ENCODE measurements at regions not wholly inside any gene's neighbourhood (a gene's known extent, or its start where the extent isn't known, plus 50 kb on each side); places are given as distances from the start of the nearest gene placed in this dataset.
"Not testable (repeated sequence)": the region's sequence is repeated elsewhere in the genome, so short reads cannot be mapped to it uniquely, and the experiment has no call there.

DNA sequence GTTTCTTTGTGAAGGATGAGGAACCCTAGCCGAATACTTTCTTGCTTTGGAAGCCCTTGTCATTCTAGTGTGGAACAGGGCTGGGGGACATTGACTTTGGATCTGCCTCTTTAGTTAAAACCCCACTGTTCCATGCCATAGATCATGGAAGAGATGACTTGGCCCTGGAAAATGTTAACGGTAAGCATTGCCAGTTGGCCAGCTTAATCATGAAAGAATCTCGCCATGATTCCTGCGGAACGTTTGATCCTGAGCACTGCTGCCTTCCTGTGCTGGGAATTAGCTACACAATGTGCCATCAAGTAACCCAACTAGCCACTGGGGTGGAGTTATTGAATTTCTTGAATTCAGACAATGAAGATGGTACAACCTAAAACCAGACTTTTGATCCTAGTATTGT, 177.6 kb upstream of the FZD8 start:
- DNase-seq (ENCODE audit: low spot score) = no peak

GRCh38 chr10:35819011-35819410, 176.9 kb upstream of the FZD8 start:
- no peak for DNase-seq (ENCODE audit: low spot score)

DNA sequence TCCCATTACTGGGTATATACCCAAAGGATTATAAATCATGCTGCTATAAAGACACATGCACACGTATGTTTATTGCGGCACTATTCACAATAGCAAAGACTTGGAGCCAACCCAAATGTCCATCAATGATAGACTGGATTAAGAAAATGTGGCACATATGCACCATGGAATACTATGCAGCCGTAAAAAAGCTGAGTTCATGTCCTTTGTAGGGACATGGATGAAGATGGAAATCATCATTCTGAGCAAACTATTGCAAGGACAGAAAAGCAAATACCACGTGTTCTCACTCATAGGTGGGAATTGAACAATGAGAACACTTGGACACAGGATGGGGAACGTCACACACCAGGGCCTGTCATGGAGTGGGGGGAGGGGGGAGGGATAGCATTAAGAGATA, 175.0 kb upstream of the FZD8 start:
- DNase-seq (ENCODE audit: low spot score) = not testable (repeated sequence)

- DNase-seq (ENCODE audit: low spot score) = no peak
Measured at GRCh38 chr10:35813219-35813618, 171.1 kb upstream of the FZD8 start.

GRCh38 chr10:35808344-35808743, 166.2 kb upstream of the FZD8 start:
- DNase-seq (ENCODE audit: low spot score) = no peak

DNA sequence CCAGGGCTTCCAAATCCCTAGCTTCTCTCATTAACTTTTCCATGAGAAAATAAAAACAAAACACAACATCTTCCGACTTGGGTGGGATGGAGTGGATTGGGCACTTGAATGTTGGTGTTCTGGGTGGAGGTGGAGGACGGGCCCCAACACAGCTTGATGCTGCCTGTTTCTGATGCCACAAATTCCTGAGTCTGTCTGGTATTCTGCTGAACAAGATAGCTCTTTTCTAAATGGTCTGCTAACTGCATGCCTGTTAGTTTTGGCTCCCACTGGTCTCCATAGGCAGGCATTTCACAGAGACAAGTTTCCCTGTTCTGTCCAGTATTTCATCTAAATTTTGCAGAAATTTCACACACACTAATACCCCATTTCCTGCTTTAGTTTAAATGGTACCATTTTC, 160.9 kb upstream of the FZD8 start:
- no peak for DNase-seq (ENCODE audit: low spot score)

DNA sequence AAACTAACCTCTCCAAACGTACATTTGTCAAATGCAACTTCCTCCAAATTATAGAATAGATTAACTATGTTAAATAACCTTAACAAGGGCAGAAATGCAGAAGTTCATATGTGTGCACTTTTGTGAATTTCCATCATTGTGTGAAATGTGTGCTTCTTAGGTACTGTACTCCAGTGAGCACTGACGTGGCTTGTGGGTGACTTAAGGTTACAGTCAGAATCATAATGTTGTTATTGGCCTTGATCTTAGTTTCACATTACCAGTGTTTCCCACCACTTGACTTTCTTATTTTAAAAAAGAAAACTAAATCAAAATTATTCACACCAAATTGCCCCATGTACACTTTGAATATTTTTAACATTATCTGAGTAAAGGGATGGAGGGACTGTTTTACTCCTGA, 155.1 kb upstream of the FZD8 start:
- no peak for DNase-seq (ENCODE audit: low spot score)

GRCh38 chr10:35795131-35795824, 153.2 kb upstream of the FZD8 start:
- DNase-seq (ENCODE audit: low spot score) = no peak

DNA sequence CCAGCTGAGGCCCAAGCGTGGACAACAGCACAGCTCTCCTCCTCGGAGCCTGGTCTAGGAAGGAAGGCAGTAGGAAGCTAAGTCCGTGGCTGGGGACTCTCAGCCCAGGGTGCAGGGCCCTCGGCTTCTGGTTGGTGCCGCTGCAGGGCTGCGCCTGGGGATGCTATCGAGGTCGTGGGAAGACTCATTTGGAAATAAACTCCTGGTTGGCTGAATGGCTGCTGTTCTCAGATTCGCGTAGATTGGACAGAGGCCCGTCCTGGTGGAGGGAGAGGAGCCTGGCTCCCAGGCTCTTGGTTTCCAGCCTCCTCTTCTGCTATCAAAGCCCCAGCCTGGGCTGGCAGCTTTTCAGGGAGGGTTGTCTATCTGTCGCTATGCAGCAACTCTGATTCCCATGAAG, 152.6 kb upstream of the FZD8 start:
- no peak for DNase-seq (ENCODE audit: low spot score)

DNA sequence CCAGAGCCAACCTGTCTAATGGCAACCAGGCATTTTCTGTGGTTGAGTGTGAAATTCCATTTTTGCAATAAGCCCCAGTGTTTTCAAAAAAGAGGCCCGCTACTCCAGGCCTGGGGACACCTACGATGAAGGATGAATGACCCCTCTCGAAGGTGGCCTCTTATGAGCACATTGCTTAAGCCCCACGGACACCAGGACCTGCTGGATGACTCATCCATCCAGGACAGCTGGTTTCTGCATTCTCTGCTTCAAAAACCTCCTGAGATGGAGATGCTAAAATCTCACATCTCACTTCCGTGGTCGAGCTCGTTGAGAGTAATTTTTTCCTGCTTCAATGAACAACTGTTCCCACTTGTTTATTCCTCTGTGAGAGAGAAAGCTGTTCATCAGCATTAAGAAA, 150.2 kb upstream of the FZD8 start:
- DNase-seq (ENCODE audit: low spot score) = no peak

GRCh38 chr10:35789996-35790395, 147.9 kb upstream of the FZD8 start:
- no peak for DNase-seq (ENCODE audit: low spot score)

DNA sequence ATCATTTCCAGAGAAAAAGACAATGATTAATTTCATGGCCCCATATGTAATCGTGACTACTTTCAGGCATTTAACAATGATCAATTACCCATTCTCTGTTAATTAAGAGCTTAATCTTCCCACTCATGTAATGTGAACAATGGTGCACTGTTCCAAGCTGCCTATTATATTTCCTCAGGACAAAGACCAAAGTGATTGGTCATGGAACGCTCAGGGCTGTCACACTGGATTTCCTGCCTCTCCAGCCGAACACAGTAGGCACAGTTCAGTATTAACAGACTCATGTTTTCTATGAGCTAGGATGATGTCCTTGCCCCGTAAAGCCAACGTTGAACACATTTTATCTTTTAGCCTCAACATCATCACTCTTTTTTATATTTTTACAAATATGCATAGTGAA, 142.7 kb upstream of the FZD8 start:
- no peak for DNase-seq (ENCODE audit: low spot score)

- DNase-seq (ENCODE audit: low spot score) = no peak
Measured at GRCh38 chr10:35783305-35783838, 141.3 kb upstream of the FZD8 start.

DNA sequence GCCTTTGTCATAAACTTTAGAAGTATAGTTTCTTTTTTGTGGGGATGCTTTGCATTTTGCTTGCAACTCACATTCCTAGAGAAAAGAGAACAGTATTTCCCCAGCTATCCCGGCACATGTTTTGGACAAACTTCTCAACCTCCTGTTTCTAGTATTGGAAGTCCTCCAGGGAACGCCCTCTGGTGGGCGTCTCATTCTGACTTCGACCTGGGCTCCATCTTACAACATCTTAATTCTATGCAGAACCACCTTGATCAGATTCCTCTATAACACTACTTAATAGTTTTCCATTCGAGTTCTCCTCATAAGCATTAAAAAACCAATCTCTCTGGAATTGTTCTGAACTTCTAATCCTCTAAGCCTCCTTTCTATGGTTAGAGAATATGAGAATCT, 139.5 kb upstream of the FZD8 start:
- DNase-seq (ENCODE audit: low spot score) = no peak

GRCh38 chr10:35780970-35781642, 139.0 kb upstream of the FZD8 start:
- no peak for DNase-seq (ENCODE audit: low spot score)

DNA sequence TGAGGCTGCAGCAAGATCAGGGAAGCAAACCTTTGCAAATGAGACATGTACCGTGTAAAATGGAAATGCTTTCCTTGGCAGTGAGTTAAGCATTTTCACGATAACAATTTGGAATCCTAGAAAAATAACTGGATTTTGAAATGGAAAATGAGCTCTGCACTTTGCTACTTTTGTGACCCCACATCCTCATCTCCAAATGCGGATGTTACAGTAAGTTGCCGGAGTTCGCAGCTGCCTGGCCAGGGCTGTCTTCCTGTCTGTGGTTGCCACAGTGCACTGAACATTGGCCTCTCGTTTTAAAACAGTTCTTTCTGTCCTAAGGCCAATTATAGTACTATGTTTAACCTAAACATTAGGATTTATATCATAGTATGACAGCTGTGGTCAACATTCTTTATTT, 136.2 kb upstream of the FZD8 start:
- DNase-seq (ENCODE audit: low spot score) = no peak

- not testable (repeated sequence) for DNase-seq (ENCODE audit: low spot score)
Measured at GRCh38 chr10:35776557-35776956, 134.5 kb upstream of the FZD8 start.

DNA sequence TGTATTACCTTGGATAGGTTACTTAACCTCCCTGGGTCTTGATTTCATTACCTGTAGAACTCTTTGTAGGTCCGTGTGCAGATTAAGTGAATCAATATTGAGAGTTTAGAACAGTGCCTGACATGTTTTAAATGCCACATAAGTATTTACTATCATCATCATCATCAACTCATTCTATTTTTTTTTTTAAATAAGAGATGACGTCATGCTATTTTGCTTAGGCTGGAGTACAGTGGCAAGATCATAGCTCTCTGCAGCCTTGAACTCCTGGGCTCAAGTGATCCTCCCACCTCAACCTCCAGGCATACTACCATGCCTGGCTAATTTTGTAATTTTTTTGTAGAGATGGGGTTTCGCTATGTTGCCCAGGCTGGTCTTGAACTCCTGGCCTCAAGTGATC, 132.0 kb upstream of the FZD8 start:
- no peak for DNase-seq (ENCODE audit: low spot score)

- DNase-seq (ENCODE audit: low spot score) = no peak
Measured at GRCh38 chr10:35770817-35771355, 128.8 kb upstream of the FZD8 start.

DNA sequence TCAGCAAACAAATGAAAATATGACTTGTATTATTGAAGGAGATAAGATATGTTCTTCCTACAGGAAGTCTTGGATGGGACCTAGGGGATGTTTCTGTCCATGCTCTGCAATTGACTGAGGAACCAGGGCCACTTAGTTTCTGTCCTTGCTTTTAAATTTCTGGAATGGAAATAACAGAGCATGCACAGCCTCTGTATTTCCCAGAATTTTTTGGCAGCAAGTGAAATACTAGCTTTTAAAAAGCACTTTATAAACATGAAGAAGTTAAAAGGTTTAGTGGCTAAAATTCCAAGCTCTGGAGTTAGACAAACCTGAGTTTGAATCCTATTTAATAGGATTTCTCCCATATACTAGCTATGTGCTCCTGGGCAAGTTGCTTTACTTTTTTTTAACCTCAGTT, 127.7 kb upstream of the FZD8 start:
- no peak for DNase-seq (ENCODE audit: low spot score)

GRCh38 chr10:35768731-35769130, 126.6 kb upstream of the FZD8 start:
- no peak for DNase-seq (ENCODE audit: low spot score)

DNA sequence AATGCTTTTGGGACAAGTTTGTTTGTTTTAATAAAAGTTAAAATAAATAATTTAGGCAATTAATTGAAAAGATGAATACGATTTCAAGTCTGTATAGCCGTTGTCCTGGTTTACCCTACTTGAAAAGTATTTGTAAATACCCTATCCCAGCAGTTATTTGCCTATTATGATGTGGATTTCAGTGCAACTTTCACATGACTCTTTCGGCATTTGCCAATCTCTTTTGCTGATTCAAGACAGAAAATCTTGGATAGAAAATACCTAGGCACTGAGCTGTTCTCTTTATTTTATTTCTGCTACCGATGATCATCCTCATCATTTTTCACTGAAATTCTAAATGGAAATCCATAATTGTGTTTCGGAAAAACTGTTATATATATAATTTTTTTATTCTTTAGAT, 125.9 kb upstream of the FZD8 start:
- no peak for DNase-seq (ENCODE audit: low spot score)

DNA sequence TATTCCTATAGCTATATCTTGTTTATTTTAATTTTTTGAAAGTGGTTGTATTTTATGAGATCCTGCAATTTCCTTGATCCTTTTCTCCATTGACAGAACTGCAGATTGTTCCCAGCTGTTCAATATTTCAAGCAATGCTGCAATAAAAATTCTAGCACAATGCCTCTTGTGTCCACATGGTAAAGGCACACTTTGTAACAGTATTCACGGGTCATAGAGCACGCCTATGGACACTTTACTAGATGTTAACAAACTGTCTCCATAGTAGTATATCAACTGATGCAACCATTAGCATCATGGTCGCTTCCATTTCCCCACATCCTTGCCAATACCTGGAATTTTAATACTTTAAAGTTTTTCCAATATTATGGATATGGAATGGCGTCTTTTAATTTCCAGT, 123.9 kb upstream of the FZD8 start:
- DNase-seq (ENCODE audit: low spot score) = no peak
